IMR-90 (cell line): ENCODE measurements at regions not wholly inside any gene's neighbourhood (a gene's known extent, or its start where the extent isn't known, plus 50 kb on each side); places are given as distances from the start of the nearest gene placed in this dataset.

ENCODE experiments used
- ATAC-seq: fragments of 200-7000 bp; cut with Tn5 transposase; 2 replicates; pipeline ENCODE4 v1.9.1; 2020; ENCODE audit warnings: low read depth, mild to moderate bottlenecking, moderate library complexity
- BruUV-seq: library from RNA; stranded (reverse); fragments of 400-500 nt; replicated peaks from 2 replicates; lab custom pipeline; 2021; lab: Mats Ljungman, UMichigan
- CTCF ChIA-PET: fragments of 300-600 bp; formaldehyde crosslinking; extraction: SDS; loops from one replicate; lab custom pipeline; 2021; ENCODE audit warnings: antibody characterized with exemption; lab: Yijun Ruan, JAX
- POLR2A ChIA-PET: fragments of 300-600 bp; sonication (Branson Sonifier 250); formaldehyde crosslinking; loops from one replicate; lab custom pipeline; 2022; ENCODE audit warnings: antibody characterized with exemption; ENCODE audit not compliant: unreplicated experiment; lab: Charles Lee
- DNase-seq: peaks from one replicate; pipeline ENCODE4 v3.0.0; 2013
- H2AFZ ChIP-seq: replicated peaks from 2 replicates; pipeline ENCODE3; 2013; ENCODE audit warnings: low read length, mild to moderate bottlenecking; ENCODE audit not compliant: poor library complexity
- H2AK5ac ChIP-seq: 2 replicates; pipeline ENCODE4 v1.6.1; 2013; ENCODE audit warnings: low read depth, low read length, inconsistent platforms
- H2AK9ac ChIP-seq: replicated peaks from 2 replicates; pipeline ENCODE3; 2013; ENCODE audit warnings: mild to moderate bottlenecking, low read depth, low read length, moderate library complexity; ENCODE audit not compliant: poor library complexity
- H2BK120ac ChIP-seq: 2 replicates; pipeline ENCODE4 v1.6.1; 2013; ENCODE audit warnings: low read depth, low read length, inconsistent platforms
- H2BK15ac ChIP-seq: 3 replicates; pipeline ENCODE4 v1.6.1; 2013; ENCODE audit warnings: low read depth, low read length, inconsistent platforms
- H2BK20ac ChIP-seq: 2 replicates; pipeline ENCODE4 v1.6.1; 2013; ENCODE audit warnings: low read depth, mild to moderate bottlenecking, inconsistent platforms, low read length, moderate library complexity
- H2BK5ac ChIP-seq: 2 replicates; pipeline ENCODE4 v1.6.1; 2013; ENCODE audit warnings: mild to moderate bottlenecking, low read depth, low read length, inconsistent platforms; ENCODE audit not compliant: poor library complexity, severe bottlenecking
- H3K14ac ChIP-seq: replicated peaks from 2 replicates; pipeline ENCODE4 v1.6.1; 2013; ENCODE audit warnings: low read depth, low read length, inconsistent platforms
- H3K18ac ChIP-seq: 2 replicates; pipeline ENCODE4 v1.6.1; 2013; ENCODE audit warnings: low read depth, low read length, control low read depth
- H3K23ac ChIP-seq: 2 replicates; pipeline ENCODE4 v1.6.1; 2013; ENCODE audit warnings: low read depth, low read length, inconsistent platforms
- H3K27ac ChIP-seq: 2 replicates; pipeline ENCODE4 v1.5.1; 2013; ENCODE audit warnings: mild to moderate bottlenecking, control low read depth, low read length; ENCODE audit not compliant: insufficient read depth
- H3K27me3 ChIP-seq: 2 replicates; pipeline ENCODE4 v1.6.1; 2013; ENCODE audit warnings: low read length; ENCODE audit not compliant: control insufficient read depth, insufficient read depth
- H3K36me3 ChIP-seq: 2 replicates; pipeline ENCODE4 v1.6.1; 2013; ENCODE audit warnings: low read length, mixed read lengths; ENCODE audit not compliant: control insufficient read depth, insufficient read depth
- H3K4ac ChIP-seq: 2 replicates; pipeline ENCODE4 v1.6.1; 2013; ENCODE audit warnings: low read depth, low read length, inconsistent platforms
- H3K4me1 ChIP-seq: 2 replicates; pipeline ENCODE4 v1.6.1; 2013; ENCODE audit warnings: low read length, mixed read lengths; ENCODE audit not compliant: control insufficient read depth, insufficient read depth
- H3K4me2 ChIP-seq: 2 replicates; pipeline ENCODE4 v1.6.1; 2013; ENCODE audit warnings: low read depth, mild to moderate bottlenecking, control low read depth, low read length, moderate library complexity
- H3K4me3 ChIP-seq: 2 replicates; pipeline ENCODE4 v1.5.1; 2013; ENCODE audit warnings: low read depth, mild to moderate bottlenecking, control low read depth, low read length, moderate library complexity; ENCODE audit not compliant: insufficient read depth
- H3K56ac ChIP-seq: 2 replicates; pipeline ENCODE4 v1.6.1; 2013; ENCODE audit warnings: low read length, inconsistent platforms; ENCODE audit not compliant: insufficient read depth; ENCODE audit errors: extremely low read depth
- H3K79me1 ChIP-seq, 2 experiments: 2 replicates each; pipeline ENCODE4 v1.6.1; 2013; ENCODE audit warnings: low read length in 2 of 2, inconsistent platforms in 1 of 2, low read depth in 1 of 2
- H3K9ac ChIP-seq: 2 replicates; pipeline ENCODE4 v1.6.1; 2013; ENCODE audit warnings: low read depth, low read length, control low read depth
- H3K9me1 ChIP-seq: 2 replicates; pipeline ENCODE4 v1.6.1; 2013; ENCODE audit warnings: low read length, inconsistent platforms; ENCODE audit not compliant: insufficient read depth
- H3K9me3 ChIP-seq: 2 replicates; pipeline ENCODE4 v1.6.1; 2013; ENCODE audit warnings: low read length; ENCODE audit not compliant: control insufficient read depth, insufficient read depth
- H4K20me1 ChIP-seq: 2 replicates; pipeline ENCODE4 v1.6.1; 2013; ENCODE audit warnings: low read length, inconsistent platforms; ENCODE audit not compliant: insufficient read depth
- H4K5ac ChIP-seq: 2 replicates; pipeline ENCODE4 v1.6.1; 2013; ENCODE audit warnings: mild to moderate bottlenecking, low read depth, low read length, control low read depth
- H4K8ac ChIP-seq, 2 experiments: 2 replicates each; pipeline ENCODE4 v1.6.1; 2013; ENCODE audit warnings: low read depth in 2 of 2, low read length in 2 of 2, control low read depth in 1 of 2, inconsistent platforms in 1 of 2
- H4K91ac ChIP-seq: 2 replicates; pipeline ENCODE4 v1.6.1; 2013; ENCODE audit warnings: low read depth, low read length, inconsistent platforms; ENCODE audit not compliant: insufficient read depth
- CTCF ChIP-seq: conservative IDR thresholded peaks from 2 replicates; pipeline ENCODE4 v1.5.1; 2012; ENCODE audit warnings: mild to moderate bottlenecking, low read depth, low read length, improper control_type of control experiment
- ELK1 ChIP-seq: fragments of 150-350 bp; IDR thresholded peaks from 2 replicates; pipeline ENCODE4 v1.6.1; 2016; ENCODE audit warnings: low read depth, mild to moderate bottlenecking, low read length, moderate library complexity, borderline replicate concordance
- FOS ChIP-seq: fragments of 150-350 bp; IDR thresholded peaks from 2 replicates; pipeline ENCODE4 v1.6.1; 2016; ENCODE audit warnings: low read depth, low read length
- MXI1 ChIP-seq: IDR thresholded peaks from 2 replicates; pipeline ENCODE4 v1.6.1; 2012; ENCODE audit warnings: low read depth, mild to moderate bottlenecking, low read length, moderate library complexity, borderline replicate concordance
- POLR2A ChIP-seq: IDR thresholded peaks from 2 replicates; pipeline ENCODE4 v1.6.1; 2012; ENCODE audit warnings: mild to moderate bottlenecking, low read depth, low read length
- RAD21 ChIP-seq: IDR thresholded peaks from 2 replicates; pipeline ENCODE4 v1.6.1; 2012; ENCODE audit warnings: low read length, improper control_type of control experiment
- RCOR1 ChIP-seq: IDR thresholded peaks from 2 replicates; pipeline ENCODE4 v1.6.1; 2012; ENCODE audit warnings: mild to moderate bottlenecking, low read length, improper control_type of control experiment; ENCODE audit not compliant: insufficient replicate concordance
- RFX5 ChIP-seq: IDR thresholded peaks from 2 replicates; pipeline ENCODE4 v1.8.0; 2012; ENCODE audit warnings: low read depth, mild to moderate bottlenecking, low read length, moderate library complexity
- WGBS, 2 experiments: methylation state at CpG; one replicate each; pipeline versions ENCODE4 v1.1.5 to v1.1.7; 2013; ENCODE audit warnings: missing lambda C conversion rate in 2 of 2; ENCODE audit not compliant: insufficient read length in 1 of 2; ENCODE audit errors: extremely low coverage in 2 of 2; 5-methylcytosine and 5-hydroxymethylcytosine counted together
- dilution Hi-C: fragments of 300-500 bp; cut with HindIII; formaldehyde crosslinking; loops from one replicate; pipeline ENCODE4 v1.14.3; 2018; ENCODE audit warnings: low sequenced_read_pairs; ENCODE audit not compliant: unreplicated experiment
- in situ Hi-C: fragments of 300-500 bp; cut with MboI; formaldehyde crosslinking; loops from 3 replicates; pipeline ENCODE4 v1.14.3; 2019; ENCODE audit warnings: low sequenced_read_pairs, inconsistent platforms, mixed read lengths
- intact Hi-C: fragments of 100-400 bp; cut with micrococcal nuclease; formaldehyde crosslinking; loops from 2 replicates; pipeline ENCODE4 v1.10.0; 2022

- H3K36me3 ChIP-seq = no peaks in the 10 kb centered on the region
- no peak overlapping the region for H2BK20ac ChIP-seq
- WGBS, 2 experiments = 33% methylated on average over 2 of the region's 14 CpGs; no CpG with 5 or more reads in 1 of the 2 experiments
- TF ChIP-seq RFX5 (no peak), POLR2A (no peak), CTCF (no peak), RAD21 (no peak), RCOR1 (no peak), FOS (no peak), MXI1 (no peak), ELK1 (no peak)
- H3K4ac ChIP-seq = no peak overlapping the region
- no peak overlapping the region for H3K27ac ChIP-seq
- no peak overlapping the region for H3K9ac ChIP-seq
- ChIA-PET POLR2A (no interaction called here), CTCF (no interaction called here)
- no peak overlapping the region for H2BK15ac ChIP-seq
- H3K27me3 ChIP-seq = peaks cover 23% of the 10 kb centered on the region
- H2BK120ac ChIP-seq = no peak overlapping the region
- in situ Hi-C loops (no loop called here), dilution Hi-C loops (no loop called here), intact Hi-C loops (no loop called here)
- H3K9me1 ChIP-seq = 0 out of 2 replicates have a peak, but pooled peaks cover 3% of the 10 kb centered on the region
- H3K4me3 ChIP-seq = no peak overlapping the region
- H4K5ac ChIP-seq = no peak overlapping the region
- DNase-seq = no peak
- no peaks in the 10 kb centered on the region for H4K20me1 ChIP-seq
- ATAC-seq = no peak
- H3K23ac ChIP-seq = no peak overlapping the region
- no peaks in the 10 kb centered on the region for H3K79me1 ChIP-seq
- no peak overlapping the region for H2AK9ac ChIP-seq
- H3K4me2 ChIP-seq = no peak overlapping the region
- no peak overlapping the region for H3K18ac ChIP-seq
- H3K4me1 ChIP-seq = no peaks in the 10 kb centered on the region; the same call in 1 of the 2 replicates
- no peak overlapping the region for H2BK5ac ChIP-seq
- no peak overlapping the region for H2AFZ ChIP-seq
- H3K9me3 ChIP-seq = no peaks in the 10 kb centered on the region
- H4K91ac ChIP-seq = no peak overlapping the region
- no TSS peak for BruUV-seq
- H2AK5ac ChIP-seq = no peak overlapping the region; the same call in 1 of the 2 replicates
- no peak overlapping the region for H3K56ac ChIP-seq
- H4K8ac ChIP-seq = no peak overlapping the region
- H3K14ac ChIP-seq = no peak overlapping the region
Measured at GRCh38 chr22:44383652-44384562, 71.2 kb upstream of the SHISAL1 start.
